Endothelial cell of umbilical vein (primary cell): ENCODE measurements at regions not wholly inside any gene's neighbourhood (a gene's known extent, or its start where the extent isn't known, plus 50 kb on each side); places are given as distances from the start of the nearest gene placed in this dataset.

Experiments
- BruUV-seq: library from RNA; stranded (reverse); fragments of 400-500 nt; replicated peaks from 2 replicates; lab custom pipeline; 2021; lab: Mats Ljungman, UMichigan
- CTCF ChIA-PET: fragments of 300-600, 350-600 bp; sonication (Branson Sonifier 250); formaldehyde crosslinking; loops from one replicate; lab custom pipeline; 2021; ENCODE audit warnings: antibody characterized with exemption, inconsistent platforms; lab: Charles Lee
- POLR2A ChIA-PET: fragments of 300-600, 350-600 bp; sonication (Branson Sonifier 250); formaldehyde crosslinking; loops from one replicate; lab custom pipeline; 2021; ENCODE audit warnings: antibody characterized with exemption, inconsistent platforms; lab: Charles Lee
- DNase-seq: peaks from one replicate; pipeline ENCODE4 v3.0.0-alpha.2; 2011; ENCODE audit warnings: low read depth, low spot score
- FAIRE-seq: peaks from 2 replicates; lab custom pipeline; 2011; peaks lifted over from hg19 to GRCh38; lab: Jason Lieb, UNC
- H2AFZ ChIP-seq: 2 replicates; pipeline ENCODE4 v1.6.0; 2012; ENCODE audit warnings: low read depth, low read length, control low read depth, inconsistent platforms
- H3K27ac ChIP-seq: 2 replicates; pipeline ENCODE4 v1.5.1; 2011; ENCODE audit warnings: low read depth, mild to moderate bottlenecking, control low read depth, low read length, moderate library complexity; ENCODE audit not compliant: insufficient read depth
- H3K27me3 ChIP-seq, 2 experiments: 2 replicates each; pipeline versions ENCODE4 v1.6.0 to v1.6.1; 2011; ENCODE audit warnings: low read length in 2 of 2, mixed read lengths in 1 of 2; ENCODE audit not compliant: control insufficient read depth in 2 of 2, insufficient read depth in 2 of 2
- H3K36me3 ChIP-seq, 2 experiments: 2 replicates in 1 of 2; 3 replicates in 1 of 2; pipeline ENCODE4 v1.5.1; 2011; ENCODE audit warnings: low read length in 2 of 2, mild to moderate bottlenecking in 1 of 2, moderate library complexity in 1 of 2; ENCODE audit not compliant: control insufficient read depth in 2 of 2, insufficient read depth in 2 of 2; ENCODE audit errors: extremely low read depth in 1 of 2
- H3K4me1 ChIP-seq: 3 replicates; pipeline ENCODE4 v1.5.1; 2011; ENCODE audit warnings: mild to moderate bottlenecking, low read length; ENCODE audit not compliant: control insufficient read depth, insufficient read depth; ENCODE audit errors: extremely low read depth
- H3K4me2 ChIP-seq: 2 replicates; pipeline ENCODE4 v1.6.1; 2011; ENCODE audit warnings: low read length, control low read depth, mixed read lengths; ENCODE audit not compliant: insufficient read depth
- H3K4me3 ChIP-seq, 3 experiments: fragments of 200-600 bp in 1 of 3; sonication (generic), shearing (Covaris generic) in 1 of 3; replicated peaks in 1 of 3; 2 replicates each; pipeline ENCODE4 v1.5.1; 2011 to 2016; ENCODE audit warnings: control low read depth in 3 of 3, low read length in 3 of 3, mild to moderate bottlenecking in 2 of 3, inconsistent platforms in 1 of 3, low read depth in 1 of 3, moderate library complexity in 1 of 3; ENCODE audit not compliant: insufficient read depth in 1 of 3
- H3K79me2 ChIP-seq: 2 replicates; pipeline ENCODE4 v1.6.0; 2012; ENCODE audit warnings: low read length, inconsistent platforms; ENCODE audit not compliant: control insufficient read depth, insufficient read depth
- H3K9ac ChIP-seq: replicated peaks from 2 replicates; pipeline ENCODE3; 2011; ENCODE audit warnings: low read length, control low read depth; ENCODE audit not compliant: insufficient read depth; ENCODE audit errors: extremely low read depth
- H3K9me1 ChIP-seq: replicated peaks from 3 replicates; pipeline ENCODE4 v1.6.0; 2011; ENCODE audit warnings: mild to moderate bottlenecking, low read length; ENCODE audit not compliant: control insufficient read depth, insufficient read depth; ENCODE audit errors: extremely low read depth
- H3K9me3 ChIP-seq: replicated peaks from 2 replicates; pipeline ENCODE4 v1.5.1; 2012; ENCODE audit warnings: low read length, inconsistent platforms; ENCODE audit not compliant: control insufficient read depth, insufficient read depth
- H4K20me1 ChIP-seq: replicated peaks from 2 replicates; pipeline ENCODE3; 2011; ENCODE audit warnings: mild to moderate bottlenecking, low read length; ENCODE audit not compliant: control insufficient read depth, insufficient read depth; ENCODE audit errors: extremely low read depth
- EZH2 ChIP-seq: IDR thresholded peaks from 2 replicates; pipeline ENCODE4 v1.6.1; 2012; ENCODE audit warnings: borderline replicate concordance, low read depth, mild to moderate bottlenecking, moderate library complexity, low read length, inconsistent platforms; ENCODE audit not compliant: severe bottlenecking
- FOS ChIP-seq: IDR thresholded peaks from 2 replicates; pipeline ENCODE4 v1.6.1; 2011; ENCODE audit warnings: mild to moderate bottlenecking, low read length, moderate library complexity, borderline replicate concordance; ENCODE audit not compliant: insufficient read depth
- GATA2 ChIP-seq: IDR thresholded peaks from 2 replicates; pipeline ENCODE4 v1.7.0; 2011; ENCODE audit warnings: low read depth, mild to moderate bottlenecking, moderate library complexity, mixed read lengths, low read length; ENCODE audit not compliant: insufficient read length, insufficient read depth
- JUN ChIP-seq: IDR thresholded peaks from 2 replicates; pipeline ENCODE4 v1.6.1; 2011; ENCODE audit warnings: borderline replicate concordance, low read depth; ENCODE audit not compliant: insufficient read length, insufficient read depth
- MAX ChIP-seq: IDR thresholded peaks from 2 replicates; pipeline ENCODE4 v1.6.1; 2011; ENCODE audit not compliant: insufficient read depth, insufficient read length
- MYC ChIP-seq: IDR thresholded peaks from one replicate; pipeline ENCODE4 v1.6.1; 2011; ENCODE audit warnings: mild to moderate bottlenecking, low read depth, low read length
- POLR2A ChIP-seq: IDR thresholded peaks from 2 replicates; pipeline ENCODE4 v1.6.1; 2012; ENCODE audit warnings: low read depth, mild to moderate bottlenecking, control low read depth, low read length
- POLR2AphosphoS5 ChIP-seq: IDR thresholded peaks from 2 replicates; pipeline ENCODE4 v1.6.1; 2012; ENCODE audit warnings: low read depth, mild to moderate bottlenecking, control low read depth, low read length, moderate library complexity; ENCODE audit not compliant: insufficient read depth
- dilution Hi-C: fragments of 300-500 bp; cut with MboI; formaldehyde crosslinking; loops from one replicate; pipeline ENCODE4 v1.15.0; 2019; ENCODE audit warnings: low sequenced_read_pairs; ENCODE audit not compliant: extremely low pct_ligation_motif_present
- intact Hi-C: fragments of 100-400 bp; cut with micrococcal nuclease; formaldehyde crosslinking; loops from one replicate; pipeline ENCODE4 v1.10.0; 2022
- TF ChIP-seq, protein P1 (sequence below), 2 donors: IDR thresholded peaks; 1 replicate in 1 of 2; 2 replicates in 1 of 2; pipeline ENCODE4 v1.5.1; 2011; ENCODE audit warnings: low read length in 2 of 2, mild to moderate bottlenecking in 2 of 2, moderate library complexity in 2 of 2, control low read depth in 1 of 2, inconsistent platforms in 1 of 2, low read depth in 1 of 2; ENCODE audit not compliant: insufficient read depth in 1 of 2; ENCODE audit errors: extremely low read depth in 1 of 2

DNA sequence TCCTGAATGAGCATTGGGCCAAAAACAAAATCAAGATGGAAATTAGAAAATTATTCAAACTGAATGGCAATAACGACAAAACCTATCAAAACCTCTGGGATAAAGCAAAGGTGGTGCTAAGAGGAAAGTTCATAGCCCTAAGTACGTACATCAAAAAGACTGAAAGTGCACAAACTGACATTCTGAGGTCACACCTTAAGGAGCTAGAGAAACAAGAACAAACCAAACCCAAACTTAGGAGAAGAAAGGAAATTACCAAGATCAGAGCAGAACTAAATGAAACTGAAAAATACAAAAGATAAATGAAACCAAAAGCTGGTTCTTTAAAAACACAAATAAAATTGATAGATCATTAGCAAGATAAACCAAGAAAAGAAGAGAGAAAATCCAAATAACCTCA lies 1543.5 kb upstream of the ACVR2A start:
- no peaks in the 10 kb centered on the region for H3K27me3 ChIP-seq
- H4K20me1 ChIP-seq = no peaks in the 10 kb centered on the region
- no peak overlapping the region for H2AFZ ChIP-seq
- BruUV-seq = no TSS peak
- no peaks in the 10 kb centered on the region for H3K9me1 ChIP-seq
- H3K4me2 ChIP-seq = no peak overlapping the region
- H3K79me2 ChIP-seq = no peaks in the 10 kb centered on the region
- H3K4me3 ChIP-seq = no peak overlapping the region
- H3K9me3 ChIP-seq = no peaks in the 10 kb centered on the region
- FAIRE-seq (no peak), DNase-seq (no peak)
- H3K27ac ChIP-seq = no peak overlapping the region
- no peak for TF ChIP-seq GATA2
- no peak for TF ChIP-seq FOS
- no peak for TF ChIP-seq MYC
- TF ChIP-seq MAX = no peak
- no peak for TF ChIP-seq EZH2
- TF ChIP-seq POLR2AphosphoS5 = no peak
- TF ChIP-seq POLR2A = no peak
- TF ChIP-seq, protein P1, sequence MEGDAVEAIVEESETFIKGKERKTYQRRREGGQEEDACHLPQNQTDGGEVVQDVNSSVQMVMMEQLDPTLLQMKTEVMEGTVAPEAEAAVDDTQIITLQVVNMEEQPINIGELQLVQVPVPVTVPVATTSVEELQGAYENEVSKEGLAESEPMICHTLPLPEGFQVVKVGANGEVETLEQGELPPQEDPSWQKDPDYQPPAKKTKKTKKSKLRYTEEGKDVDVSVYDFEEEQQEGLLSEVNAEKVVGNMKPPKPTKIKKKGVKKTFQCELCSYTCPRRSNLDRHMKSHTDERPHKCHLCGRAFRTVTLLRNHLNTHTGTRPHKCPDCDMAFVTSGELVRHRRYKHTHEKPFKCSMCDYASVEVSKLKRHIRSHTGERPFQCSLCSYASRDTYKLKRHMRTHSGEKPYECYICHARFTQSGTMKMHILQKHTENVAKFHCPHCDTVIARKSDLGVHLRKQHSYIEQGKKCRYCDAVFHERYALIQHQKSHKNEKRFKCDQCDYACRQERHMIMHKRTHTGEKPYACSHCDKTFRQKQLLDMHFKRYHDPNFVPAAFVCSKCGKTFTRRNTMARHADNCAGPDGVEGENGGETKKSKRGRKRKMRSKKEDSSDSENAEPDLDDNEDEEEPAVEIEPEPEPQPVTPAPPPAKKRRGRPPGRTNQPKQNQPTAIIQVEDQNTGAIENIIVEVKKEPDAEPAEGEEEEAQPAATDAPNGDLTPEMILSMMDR (IDR thresholded peaks at IDR 0.05; ENCODE audit: extremely low read depth in 1 of 2, insufficient read depth in 1 of 2, low read depth in 1 of 2, low read length in 2 of 2) = no peak
- no peak for TF ChIP-seq JUN
- intact Hi-C loops (no loop called here), dilution Hi-C loops (no loop called here)
- no peaks in the 10 kb centered on the region for H3K4me1 ChIP-seq
- ChIA-PET CTCF (interaction anchor here (2.0 kb wide), 1 partner anchor 12 kb away, joined by 6 read pairs; no protein-coding TSS in a partner anchor), POLR2A (no interaction called here)
- no peak overlapping the region for H3K9ac ChIP-seq
- H3K36me3 ChIP-seq = no peaks in the 10 kb centered on the region
